Keratinocyte (primary cell): ENCODE measurements at regions not wholly inside any gene's neighbourhood (a gene's known extent, or its start where the extent isn't known, plus 50 kb on each side); places are given as distances from the start of the nearest gene placed in this dataset.

Source experiments
- EZH2 ChIP-seq: IDR thresholded peaks from one replicate; pipeline ENCODE4 v1.6.1; 2012; ENCODE audit warnings: inconsistent platforms, mild to moderate bottlenecking, low read length, moderate library complexity
- TF ChIP-seq, protein P1 (sequence below), 3 experiments: IDR thresholded peaks in 1 of 3; conservative IDR thresholded peaks in 1 of 3; optimal IDR thresholded peaks in 1 of 3; 2 replicates in 2 of 3; 3 replicates in 1 of 3; pipeline versions ENCODE3 to v1.5.1; 2011; ENCODE audit warnings: low read length in 3 of 3, mild to moderate bottlenecking in 3 of 3, moderate library complexity in 2 of 3, control low read depth in 1 of 3, inconsistent platforms in 1 of 3; ENCODE audit not compliant: insufficient read depth in 2 of 3; ENCODE audit errors: extremely low read depth in 1 of 3

DNA sequence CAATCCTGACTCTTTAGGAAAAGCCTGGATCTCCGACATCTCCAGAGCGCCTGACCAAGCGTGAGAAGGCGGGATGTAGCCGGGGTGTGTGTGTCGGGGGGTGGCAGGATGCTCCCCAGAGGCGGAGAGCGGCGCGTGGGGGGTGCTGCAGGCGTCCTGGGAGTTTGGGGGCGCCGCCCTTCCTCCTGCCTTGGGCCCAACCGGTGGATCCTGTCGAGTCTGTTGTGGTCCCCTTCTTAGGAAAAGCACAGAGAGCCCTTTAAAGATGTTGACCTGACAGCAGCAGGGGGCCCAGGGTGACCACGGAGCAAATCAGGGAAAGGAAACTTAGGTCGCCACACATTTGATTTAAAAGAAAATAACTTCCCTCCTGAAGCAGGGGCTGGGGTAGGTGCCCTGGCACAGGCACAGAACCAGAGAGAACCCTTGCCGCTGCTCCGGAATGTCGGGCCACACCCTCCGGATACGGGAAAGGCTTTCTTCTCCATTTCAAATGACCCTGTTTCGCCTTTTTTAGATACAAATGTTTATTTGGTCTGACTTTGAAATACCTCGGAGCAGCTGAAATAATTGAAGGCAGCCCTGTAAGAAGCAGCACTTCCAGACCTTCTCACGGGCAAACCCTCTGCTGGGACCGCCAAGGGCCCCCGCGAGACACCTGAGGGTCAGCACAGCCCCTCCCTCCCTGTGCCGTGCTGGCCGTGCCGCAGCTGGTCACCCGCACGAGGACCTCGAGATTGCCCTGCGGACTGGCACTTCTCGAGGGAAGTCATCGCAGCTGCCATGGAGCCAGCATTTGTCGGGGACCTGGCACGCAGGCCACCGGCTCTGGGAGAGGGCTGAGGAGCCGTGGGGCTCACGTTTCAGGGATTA lies 102.9 kb upstream of the KLF13 start:
- TF ChIP-seq, protein P1, sequence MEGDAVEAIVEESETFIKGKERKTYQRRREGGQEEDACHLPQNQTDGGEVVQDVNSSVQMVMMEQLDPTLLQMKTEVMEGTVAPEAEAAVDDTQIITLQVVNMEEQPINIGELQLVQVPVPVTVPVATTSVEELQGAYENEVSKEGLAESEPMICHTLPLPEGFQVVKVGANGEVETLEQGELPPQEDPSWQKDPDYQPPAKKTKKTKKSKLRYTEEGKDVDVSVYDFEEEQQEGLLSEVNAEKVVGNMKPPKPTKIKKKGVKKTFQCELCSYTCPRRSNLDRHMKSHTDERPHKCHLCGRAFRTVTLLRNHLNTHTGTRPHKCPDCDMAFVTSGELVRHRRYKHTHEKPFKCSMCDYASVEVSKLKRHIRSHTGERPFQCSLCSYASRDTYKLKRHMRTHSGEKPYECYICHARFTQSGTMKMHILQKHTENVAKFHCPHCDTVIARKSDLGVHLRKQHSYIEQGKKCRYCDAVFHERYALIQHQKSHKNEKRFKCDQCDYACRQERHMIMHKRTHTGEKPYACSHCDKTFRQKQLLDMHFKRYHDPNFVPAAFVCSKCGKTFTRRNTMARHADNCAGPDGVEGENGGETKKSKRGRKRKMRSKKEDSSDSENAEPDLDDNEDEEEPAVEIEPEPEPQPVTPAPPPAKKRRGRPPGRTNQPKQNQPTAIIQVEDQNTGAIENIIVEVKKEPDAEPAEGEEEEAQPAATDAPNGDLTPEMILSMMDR (optimal IDR thresholded peaks at IDR 0.05 in 1 of 3, IDR thresholded peaks at IDR 0.05 in 1 of 3, conservative IDR thresholded peaks at IDR 0.05 in 1 of 3; ENCODE audit: extremely low read depth in 1 of 3, insufficient read depth in 2 of 3, low read length in 3 of 3), result no peak
- TF ChIP-seq EZH2, result no peak
